GM18870 (cell line): ENCODE measurements at regions not wholly inside any gene's neighbourhood (a gene's known extent, or its start where the extent isn't known, plus 50 kb on each side); places are given as distances from the start of the nearest gene placed in this dataset.

Source experiments
- ATAC-seq: cut with Tn5 transposase; IDR thresholded peaks from one replicate; pipeline ENCODE4 v1.9.1; 2021; ENCODE audit warnings: moderate library complexity; ENCODE audit not compliant: unreplicated experiment

DNA sequence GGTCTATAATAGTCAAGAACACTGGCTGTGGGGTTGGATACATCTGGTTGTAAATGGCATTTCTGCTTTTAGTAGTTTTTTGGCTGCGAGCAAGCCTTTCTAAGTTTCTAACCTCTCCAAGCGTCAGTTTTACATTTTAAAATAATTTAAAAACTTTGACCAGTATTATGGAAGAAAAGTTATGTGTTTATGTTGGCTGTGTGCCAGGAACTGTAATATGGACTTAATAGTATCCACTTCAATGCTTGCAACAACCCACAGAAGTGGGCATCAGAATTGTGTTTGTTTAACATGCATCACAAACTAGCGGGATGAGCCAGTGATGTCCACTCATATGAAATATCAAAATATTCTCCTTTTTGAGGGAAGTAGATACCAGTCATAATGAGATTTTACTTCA is 844.2 kb downstream of the JRKL start:
- no peak for ATAC-seq

DNA sequence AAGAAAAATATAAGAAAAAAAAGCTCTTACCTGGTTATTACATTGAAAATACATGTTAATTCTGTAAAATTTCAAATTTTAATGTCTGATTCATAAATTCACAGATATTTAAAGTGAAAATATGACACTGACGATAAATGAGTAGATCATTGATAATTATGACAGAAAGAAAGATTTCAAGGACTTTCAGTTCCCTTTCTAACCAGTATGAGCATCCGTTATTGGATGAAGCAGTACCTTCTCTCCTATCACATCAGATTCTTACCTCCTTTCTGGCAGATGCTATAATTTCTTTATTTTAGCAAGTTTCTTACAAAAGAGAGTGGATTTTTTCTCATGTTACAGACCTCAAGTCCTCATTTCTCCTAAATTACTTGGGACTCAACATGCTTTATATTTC is 847.3 kb downstream of the JRKL start:
- ATAC-seq: no peak

DNA sequence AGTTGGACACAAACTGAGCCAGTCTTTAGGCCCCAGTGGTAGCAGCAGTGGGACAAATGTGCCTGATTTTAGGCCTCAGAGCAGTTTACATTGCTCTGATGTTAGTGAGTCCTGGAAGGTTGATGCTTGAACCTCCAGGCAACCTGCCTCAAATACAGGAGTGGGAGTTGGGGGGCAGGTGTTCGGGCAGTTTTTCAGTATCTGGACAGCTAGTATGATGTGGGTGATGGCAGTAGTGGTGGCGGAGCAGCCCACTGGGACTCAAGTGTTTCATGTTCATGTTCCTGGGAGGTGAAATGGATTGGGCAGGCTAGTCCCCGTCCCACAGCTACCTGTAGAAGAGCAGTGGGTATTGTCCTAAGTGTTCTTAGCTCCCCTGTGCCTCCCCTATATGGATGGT is 857.8 kb downstream of the JRKL start:
- ATAC-seq: no peak

DNA sequence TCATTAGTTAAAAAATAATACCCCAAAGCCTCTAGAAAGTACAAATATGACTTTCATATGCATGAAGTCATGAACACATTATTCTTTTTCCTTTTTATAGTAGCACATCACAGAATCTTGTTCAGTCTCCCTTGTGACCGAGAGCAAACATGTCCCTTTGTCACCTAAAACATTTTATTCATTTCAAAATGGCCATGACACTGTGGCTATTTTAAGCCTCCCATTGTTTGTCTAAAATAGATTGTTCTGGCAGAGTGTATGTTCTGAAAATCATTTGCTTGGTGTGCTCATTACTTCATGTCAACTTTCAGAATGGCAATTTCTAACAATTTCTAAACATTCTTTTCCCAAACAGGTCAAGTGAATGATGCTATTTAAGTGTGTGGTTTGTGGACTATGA is 865.0 kb downstream of the JRKL start:
- no peak for ATAC-seq

DNA sequence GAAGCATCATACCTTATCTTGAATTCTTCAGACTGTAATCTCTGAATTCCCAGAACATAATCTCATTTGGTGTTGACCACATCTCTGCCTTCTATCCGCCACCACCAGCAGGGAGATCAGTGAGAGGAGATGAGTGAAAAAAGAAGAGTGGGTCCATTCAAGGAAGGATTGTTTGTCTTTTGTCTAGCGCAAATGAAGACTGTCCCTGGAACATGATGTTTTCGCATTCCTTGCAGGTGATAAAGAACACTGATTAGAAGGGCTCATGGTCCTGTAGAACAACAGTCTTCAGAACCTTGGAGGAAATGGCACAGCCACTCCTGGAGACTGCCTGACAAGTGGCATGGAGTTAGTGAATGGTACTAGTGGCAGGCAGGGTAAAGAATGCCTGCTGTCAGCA is 869.6 kb downstream of the JRKL start:
- no peak for ATAC-seq

DNA sequence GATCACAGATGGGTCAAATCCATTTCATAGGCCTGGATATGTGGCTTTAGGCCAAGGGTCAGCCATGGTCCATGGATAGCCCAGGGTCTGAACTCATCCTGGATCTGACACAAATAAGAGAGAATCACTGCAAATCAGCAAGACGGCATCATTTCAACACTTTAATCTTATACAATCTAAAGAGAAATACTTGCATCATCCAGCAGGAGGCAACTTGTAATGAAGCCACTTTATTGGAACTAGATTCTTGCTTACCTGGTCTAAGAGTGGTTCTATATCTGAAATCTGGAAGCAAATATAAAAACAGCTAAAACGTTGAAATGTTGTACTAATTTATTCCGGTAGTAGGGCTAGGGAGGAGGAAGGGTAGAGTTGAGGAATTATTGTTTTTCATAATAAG is 870.1 kb downstream of the JRKL start:
- ATAC-seq: no peak

DNA sequence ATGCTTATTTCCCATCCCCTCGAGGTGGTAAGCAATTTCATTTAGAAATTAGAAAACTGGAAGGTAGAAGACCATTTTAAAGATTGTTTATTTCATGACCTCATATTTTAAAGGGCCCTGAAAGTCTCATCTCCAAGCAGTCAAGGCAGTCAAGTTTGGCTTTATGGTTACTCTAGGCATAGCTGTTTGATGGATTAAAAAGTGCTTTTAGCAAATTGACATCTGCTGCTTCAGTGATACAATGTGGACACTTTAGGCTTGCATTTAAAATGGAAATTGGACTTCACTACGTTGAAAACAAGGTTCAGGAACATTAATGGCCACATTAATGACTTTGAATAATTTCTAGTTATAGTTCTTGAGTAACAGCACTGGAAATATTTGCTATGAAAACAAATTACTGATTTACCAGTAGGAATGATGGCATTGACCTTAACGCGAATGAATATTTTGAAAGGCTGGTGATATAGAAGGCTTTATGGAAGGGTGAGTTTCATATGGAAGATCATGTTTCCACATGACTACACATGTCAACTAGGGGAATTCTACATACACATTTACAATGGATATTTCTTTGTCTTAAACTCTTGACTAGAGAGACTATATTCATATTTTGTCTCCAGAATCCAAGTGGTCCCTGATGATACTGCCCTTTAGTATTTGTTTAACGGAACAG is 873.5 kb downstream of the JRKL start:
- ATAC-seq: no peak

DNA sequence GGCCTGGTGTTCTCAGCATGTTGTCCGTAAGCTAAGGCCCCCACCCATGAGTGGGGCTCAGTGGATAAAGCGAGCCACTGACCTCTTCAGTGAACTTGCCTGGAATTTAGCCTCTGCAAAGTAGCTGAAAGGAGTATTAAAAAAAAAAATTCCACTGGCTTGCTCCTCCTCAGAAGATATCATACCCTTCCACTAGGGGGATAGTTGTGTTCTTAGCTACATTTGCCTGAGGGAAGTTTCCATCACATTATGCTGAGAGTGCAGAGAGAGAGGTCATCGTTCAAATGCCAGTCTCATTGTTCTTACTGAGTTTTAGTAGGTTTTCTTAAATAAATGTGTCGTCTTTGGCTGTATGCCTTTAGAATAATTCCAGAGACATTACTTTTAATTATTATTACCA is 879.7 kb downstream of the JRKL start:
- no peak for ATAC-seq

DNA sequence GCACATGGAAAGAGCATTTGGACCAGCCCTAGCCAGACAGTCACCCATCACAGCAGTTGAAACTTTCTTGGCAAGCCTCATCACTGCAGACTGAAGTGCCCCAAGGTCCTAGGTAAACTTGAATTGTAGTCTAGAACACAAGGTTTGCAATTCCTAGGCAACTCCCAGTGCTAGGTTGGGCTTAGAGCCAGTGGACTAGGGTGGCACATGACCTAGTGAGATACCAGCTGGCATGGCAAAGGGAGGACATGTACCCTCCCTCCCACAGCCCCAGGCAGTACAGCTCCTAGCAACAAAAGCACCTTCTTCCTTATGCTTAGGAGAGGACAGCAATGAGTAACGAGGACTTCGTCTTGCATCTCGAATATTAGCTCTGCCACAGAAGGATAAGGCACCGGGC is 889.5 kb downstream of the JRKL start:
- no peak for ATAC-seq

DNA sequence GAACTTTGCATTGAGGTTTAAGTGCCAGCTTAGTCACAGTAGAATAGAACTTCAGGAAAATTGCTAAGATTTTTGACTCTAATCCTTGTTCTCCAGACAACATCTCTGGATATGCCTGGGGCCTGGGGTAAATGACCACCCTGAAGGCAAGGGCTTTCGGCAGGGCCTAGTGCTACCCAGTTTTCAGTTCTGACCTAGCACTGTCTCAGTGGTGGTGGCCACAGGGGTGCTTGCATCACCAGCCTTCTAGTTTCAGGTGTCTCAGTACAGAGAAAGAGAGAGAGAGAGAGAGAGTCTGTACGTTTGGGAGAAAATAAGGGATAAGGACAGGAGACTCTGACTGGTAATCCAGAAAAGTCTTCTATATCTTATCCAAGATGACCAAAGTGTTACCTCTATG is 890.5 kb downstream of the JRKL start:
- no peak for ATAC-seq

DNA sequence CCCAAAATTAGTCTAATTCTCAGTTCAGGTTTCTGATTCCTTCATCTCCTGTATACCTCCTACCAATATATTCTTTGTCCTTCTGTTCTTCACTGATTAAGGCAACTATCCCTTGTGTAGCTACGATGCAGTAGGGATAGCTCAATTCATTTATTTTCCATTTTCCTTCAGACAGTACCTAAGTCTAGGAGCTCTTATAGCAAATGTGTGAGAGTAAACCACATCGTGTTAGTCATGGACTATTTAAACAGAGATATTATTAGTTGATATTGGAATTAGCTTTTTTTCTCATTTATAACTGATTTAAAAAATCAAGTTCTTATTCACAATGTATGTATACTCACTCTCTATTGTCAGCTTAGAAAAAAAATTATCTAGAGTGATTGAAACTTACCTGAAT is 900.0 kb downstream of the JRKL start:
- no peak for ATAC-seq

DNA sequence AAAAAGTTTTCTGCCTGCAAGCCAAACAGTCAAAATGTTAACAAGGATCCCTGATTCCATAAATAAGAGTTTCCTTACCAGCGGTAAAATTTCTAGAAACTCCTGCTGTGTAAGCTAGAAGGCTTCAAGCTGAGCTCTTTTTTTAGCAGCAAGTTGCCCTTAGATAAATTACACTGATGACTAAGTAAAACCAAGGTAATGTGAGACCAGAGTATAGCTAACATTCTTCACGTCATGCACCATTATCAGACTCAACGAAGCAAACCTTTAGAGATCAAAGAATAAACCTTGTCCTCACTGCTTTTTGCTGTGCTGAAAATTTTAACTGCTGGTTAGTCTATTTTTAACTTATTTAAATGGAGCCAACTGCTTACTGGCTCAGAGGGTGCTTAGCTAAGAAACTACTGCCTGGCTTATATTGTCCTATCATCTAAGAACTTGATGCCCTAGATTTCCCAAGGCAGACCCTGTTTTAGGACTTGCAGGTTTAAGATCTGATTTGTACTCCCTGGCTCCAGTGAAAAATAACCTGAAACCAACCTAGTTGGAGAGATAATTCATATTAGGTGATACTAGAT is 900.7 kb downstream of the JRKL start:
- no peak for ATAC-seq

DNA sequence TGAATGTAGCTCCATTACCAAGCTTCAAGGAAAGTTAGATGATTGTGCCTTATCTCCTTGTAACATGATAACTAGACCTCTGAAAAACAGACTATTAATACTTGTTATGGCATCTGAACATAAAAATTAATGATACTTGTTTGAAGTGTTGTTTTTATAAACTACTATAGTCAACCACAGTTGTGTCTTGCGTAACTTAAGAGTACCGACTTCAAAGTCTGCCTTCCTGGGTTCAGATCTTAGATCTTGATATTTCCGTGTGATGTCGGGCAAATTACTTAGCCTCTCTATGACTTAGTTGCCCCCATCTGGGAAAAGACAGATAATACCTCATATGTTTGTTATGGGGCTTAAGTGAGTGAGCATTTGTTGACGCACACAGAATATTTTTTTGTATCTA is 906.5 kb downstream of the JRKL start:
- ATAC-seq: no peak

DNA sequence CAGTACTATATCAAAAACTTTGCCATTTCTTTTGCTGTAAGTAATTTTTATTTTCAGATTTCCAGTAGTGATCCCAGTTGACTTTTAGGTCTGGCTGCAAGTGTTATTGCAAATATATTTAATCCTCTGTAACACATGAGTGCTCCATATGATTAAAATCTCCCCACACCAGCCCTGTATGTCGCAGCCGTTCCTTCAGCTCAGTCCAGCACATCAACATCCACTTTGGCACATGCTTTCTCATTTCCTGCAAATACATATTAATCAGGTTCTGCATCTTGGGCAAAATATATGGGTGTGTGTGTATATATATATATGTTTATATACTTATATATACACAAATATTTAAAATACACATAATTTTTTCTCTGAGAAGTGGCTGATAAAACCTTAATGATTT is 919.5 kb downstream of the JRKL start:
- ATAC-seq: no peak

DNA sequence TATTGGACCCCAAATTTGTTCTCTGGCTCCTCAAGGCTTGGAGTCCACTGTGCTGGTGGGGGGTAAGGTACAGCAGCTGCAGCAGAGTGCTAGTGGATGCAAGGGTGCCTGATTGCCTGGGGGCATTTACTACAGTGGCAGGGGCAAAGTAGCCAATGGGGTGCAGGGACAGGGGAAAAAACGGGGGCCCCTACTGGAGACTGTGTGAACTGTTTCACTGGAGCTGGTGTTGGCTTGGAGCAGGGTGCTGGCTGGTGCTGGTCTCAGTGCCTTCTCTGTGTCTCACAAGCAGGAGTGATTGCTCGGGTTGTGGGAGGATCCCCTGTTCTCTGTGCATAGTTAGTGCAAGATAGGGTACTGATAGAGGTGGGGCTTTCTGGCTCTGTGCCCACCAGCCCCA is 935.9 kb downstream of the JRKL start:
- ATAC-seq: no peak

DNA sequence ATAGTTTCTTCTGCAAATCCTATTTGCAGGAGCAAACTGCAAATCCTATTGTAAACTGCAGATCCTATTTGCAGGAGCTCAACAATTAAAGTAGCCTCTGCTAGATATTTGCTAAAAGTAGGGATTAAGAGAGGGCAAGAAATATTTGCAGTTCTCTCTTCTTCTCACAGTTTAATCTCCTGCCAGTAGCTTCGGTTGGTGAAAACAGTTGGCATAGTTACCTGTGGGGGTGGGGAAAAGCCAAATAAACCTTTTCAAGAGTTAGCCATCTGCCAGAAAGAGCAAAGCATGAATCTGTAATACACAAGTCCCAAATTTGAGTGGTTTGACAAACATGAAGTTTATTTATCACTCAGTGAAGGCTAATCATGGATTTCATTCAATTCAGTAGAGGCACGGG is 942.5 kb downstream of the JRKL start:
- ATAC-seq: no peak

DNA sequence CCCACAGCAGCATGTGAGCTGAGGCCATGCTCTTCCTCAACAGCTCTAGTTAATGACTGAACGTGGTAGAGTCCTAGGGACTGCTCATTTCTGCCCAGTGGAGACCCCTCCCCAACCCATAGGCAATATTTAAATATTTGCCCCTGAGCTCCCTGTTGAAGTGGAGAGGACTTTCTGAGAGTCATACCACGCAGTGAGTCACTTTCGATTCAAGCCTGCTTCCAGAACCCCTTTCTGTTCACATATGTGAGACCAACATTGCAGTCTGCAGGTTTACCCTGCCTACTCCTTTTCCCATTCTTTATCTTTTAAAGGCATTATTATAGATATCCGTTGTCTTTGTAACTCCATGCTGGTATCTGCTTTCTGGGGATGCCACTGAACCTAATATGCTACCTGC is 946.3 kb downstream of the JRKL start:
- no peak for ATAC-seq

DNA sequence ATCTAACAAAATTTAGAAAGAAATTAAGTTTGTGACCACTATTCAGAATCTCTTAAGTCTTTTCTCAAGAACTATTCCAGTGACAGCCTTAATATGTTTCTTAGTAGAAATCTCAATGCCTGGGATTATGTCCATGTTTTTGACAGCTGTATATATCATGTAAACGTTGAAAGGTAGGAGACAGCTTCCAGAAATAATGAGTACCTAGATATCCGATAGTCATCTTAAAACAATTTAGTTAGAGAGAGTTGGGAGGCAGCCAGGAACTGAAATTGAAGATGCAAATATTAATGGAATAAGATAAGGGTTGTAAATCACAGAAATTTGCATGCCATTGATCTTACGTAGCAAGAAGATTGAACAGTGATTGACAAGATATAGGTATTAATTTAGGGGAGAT is 955.2 kb downstream of the JRKL start:
- no peak for ATAC-seq

DNA sequence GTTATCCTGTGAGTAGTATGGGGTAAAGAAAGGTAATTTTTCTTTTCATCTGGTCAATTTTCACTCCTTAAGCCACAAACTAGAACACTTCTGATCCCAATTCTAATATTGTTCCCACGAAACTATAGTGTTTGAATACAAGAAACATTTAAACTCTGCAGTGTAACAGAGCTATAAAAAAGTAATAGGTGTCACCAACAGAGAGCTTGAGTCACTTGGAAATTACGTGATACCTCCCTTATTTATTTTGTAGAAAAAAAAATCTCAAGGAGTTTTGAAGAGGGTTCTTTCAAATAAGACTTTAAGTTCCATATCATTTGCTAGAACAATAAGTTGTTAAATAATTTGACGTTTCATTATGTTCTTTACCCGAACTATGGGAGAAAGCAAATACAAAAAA is 959.4 kb downstream of the JRKL start:
- ATAC-seq: no peak

DNA sequence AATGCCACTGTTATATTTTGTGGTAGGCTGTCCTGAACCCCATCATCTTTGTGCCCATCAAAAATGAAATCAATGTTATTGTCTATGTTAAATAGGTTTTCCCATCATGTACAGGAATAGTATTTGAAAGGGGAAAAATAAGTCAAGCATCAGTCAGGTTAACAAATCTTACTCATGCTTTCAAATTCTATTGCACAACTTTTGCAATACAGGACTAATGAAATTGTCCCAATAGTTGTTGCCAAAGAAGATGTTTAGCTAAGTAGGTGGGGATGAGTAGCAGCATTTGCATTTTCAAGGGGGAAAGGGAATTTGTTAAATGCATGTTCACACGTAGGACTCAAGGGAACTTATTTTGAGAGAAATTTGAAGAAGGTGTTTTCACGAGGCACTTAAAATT is 962.1 kb downstream of the JRKL start:
- no peak for ATAC-seq

DNA sequence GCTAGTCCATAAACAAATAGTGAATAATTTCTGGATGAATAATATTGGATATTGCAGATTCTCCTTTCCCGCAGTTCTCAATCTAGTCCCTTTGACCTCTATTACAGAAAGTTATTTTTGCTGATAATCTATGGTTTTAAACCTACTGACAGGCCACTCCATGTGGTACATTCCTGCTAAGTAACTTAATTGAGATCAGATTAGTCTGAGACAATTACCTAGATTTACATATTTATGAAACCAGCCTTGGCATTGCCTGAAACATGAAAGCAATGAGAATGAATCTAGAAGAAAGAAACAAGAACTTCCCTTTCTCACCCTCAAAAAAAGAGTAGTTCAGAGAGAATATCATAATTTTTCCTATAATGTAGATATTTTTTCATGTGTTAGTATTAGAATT is 964.2 kb downstream of the JRKL start:
- no peak for ATAC-seq

DNA sequence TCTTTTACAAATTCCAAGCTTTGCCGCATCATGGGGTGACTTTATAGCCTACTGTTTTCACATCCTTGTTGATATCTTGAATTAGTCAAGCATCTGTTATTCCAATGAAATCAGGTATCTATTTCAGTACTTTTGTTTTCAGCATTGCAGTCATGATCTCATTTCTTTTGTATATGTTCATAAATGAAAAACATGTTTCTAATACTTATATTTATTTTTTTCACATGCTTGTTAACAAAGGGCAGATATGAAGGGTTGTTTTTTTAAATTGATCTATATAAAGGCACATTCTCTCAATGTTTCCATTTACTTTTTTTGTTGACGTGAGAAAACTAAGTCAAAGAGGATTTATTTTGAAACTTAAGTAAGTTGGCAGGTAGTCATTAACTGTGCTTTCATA is 964.8 kb downstream of the JRKL start:
- no peak for ATAC-seq

DNA sequence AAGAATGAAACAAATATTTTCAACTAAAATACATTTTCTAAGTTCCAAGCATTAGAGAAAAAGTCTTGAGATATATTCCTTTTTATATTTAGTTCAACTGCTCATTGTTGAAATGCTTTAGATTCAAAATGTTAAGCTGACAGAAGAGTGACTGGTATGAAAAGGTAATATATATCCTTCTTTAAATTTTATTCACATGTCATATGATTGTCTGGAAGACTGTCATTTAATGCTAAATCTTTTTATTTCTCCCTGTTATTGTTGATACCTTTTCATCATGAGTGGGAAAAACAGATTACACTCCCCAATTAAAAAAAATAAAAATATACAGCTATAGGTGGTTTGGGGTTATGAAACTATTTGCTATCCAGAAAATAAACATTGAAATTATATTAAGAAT is 965.4 kb downstream of the JRKL start:
- no peak for ATAC-seq
